Upper lobe of left lung (tissue), 4 donors: ENCODE measurements at regions not wholly inside any gene's neighbourhood (a gene's known extent, or its start where the extent isn't known, plus 50 kb on each side); places are given as distances from the start of the nearest gene placed in this dataset.

Experiments used
- CTCF ChIP-seq, 6 experiments: fragments of 450-650 bp in 4 of 6; fragments of 200-600 bp in 2 of 6; sonication (generic) in 2 of 6; IDR thresholded peaks; one replicate each; pipeline ENCODE4 v1.5.1; 2016 to 2019; ENCODE audit warnings: antibody characterized with exemption in 6 of 6
- EP300 ChIP-seq, 4 donors: sonication (generic); formaldehyde crosslinking; IDR thresholded peaks; one replicate each; pipeline ENCODE4 v1.5.1; 2017; ENCODE audit warnings: antibody characterized with exemption in 4 of 4, control low read depth in 2 of 4

- TF ChIP-seq EP300 (IDR thresholded peaks at IDR 0.05): no peak
- TF ChIP-seq CTCF (IDR thresholded peaks at IDR 0.05): no peak
These were observed 100.4 kb upstream of the RET start for GRCh38 chr10:42976351-42977031.
